IPS-20b (cell line): ENCODE measurements at regions not wholly inside any gene's neighbourhood (a gene's known extent, or its start where the extent isn't known, plus 50 kb on each side); places are given as distances from the start of the nearest gene placed in this dataset.

ENCODE experiments used
- H3K27ac ChIP-seq: one replicate; pipeline ENCODE4 v1.5.1; 2013; ENCODE audit warnings: low read length
- H3K27me3 ChIP-seq: 2 replicates; pipeline ENCODE4 v1.6.1; 2013; ENCODE audit warnings: mild to moderate bottlenecking, low read length, inconsistent platforms; ENCODE audit not compliant: insufficient read depth
- H3K36me3 ChIP-seq: 2 replicates; pipeline ENCODE4 v1.6.1; 2013; ENCODE audit warnings: low read depth, mild to moderate bottlenecking, inconsistent platforms, low read length, moderate library complexity; ENCODE audit not compliant: insufficient read depth
- H3K4me1 ChIP-seq: 2 replicates; pipeline ENCODE4 v1.6.1; 2013; ENCODE audit warnings: mild to moderate bottlenecking, control low read depth, inconsistent platforms, low read length, moderate library complexity; ENCODE audit not compliant: insufficient read depth
- H3K4me3 ChIP-seq: 2 replicates; pipeline ENCODE4 v1.5.1; 2013; ENCODE audit warnings: mild to moderate bottlenecking, low read length, inconsistent platforms
- H3K9ac ChIP-seq: 2 replicates; pipeline ENCODE4 v1.6.1; 2013; ENCODE audit warnings: low read depth, mild to moderate bottlenecking, inconsistent platforms, low read length, moderate library complexity
- H3K9me3 ChIP-seq: 2 replicates; pipeline ENCODE4 v1.6.1; 2013; ENCODE audit warnings: mild to moderate bottlenecking, low read depth, low read length, inconsistent platforms; ENCODE audit not compliant: insufficient read depth

DNA sequence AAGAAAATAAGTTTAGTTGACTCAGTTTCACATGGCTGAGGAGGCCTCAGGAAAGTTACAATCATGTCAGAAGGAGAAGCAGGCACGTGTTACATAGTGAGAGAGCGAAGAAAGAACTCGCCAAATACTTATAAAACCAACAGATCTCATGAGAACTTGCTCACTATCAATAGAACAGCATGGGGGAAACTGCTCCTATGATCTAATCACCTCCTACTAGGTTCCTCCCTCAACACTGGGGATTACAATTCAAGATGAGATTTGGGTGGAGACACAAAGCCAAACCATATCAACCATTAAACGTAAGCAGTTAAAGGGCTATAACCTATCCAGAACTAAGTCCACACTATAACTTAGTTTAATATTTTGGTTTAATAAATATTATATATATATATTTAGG lies 113.8 kb upstream of the ADGRL3 start:
- H3K9ac ChIP-seq: no peak overlapping the region
- H3K27me3 ChIP-seq: no peaks in the 10 kb centered on the region
- no peak overlapping the region for H3K27ac ChIP-seq
- no peaks in the 10 kb centered on the region for H3K4me1 ChIP-seq
- H3K36me3 ChIP-seq: no peaks in the 10 kb centered on the region
- H3K4me3 ChIP-seq: no peak overlapping the region
- H3K9me3 ChIP-seq: no peaks in the 10 kb centered on the region

GRCh38 chr4:61086979-61087378 lies 113.1 kb upstream of the ADGRL3 start:
- no peak overlapping the region for H3K9ac ChIP-seq
- no peaks in the 10 kb centered on the region for H3K9me3 ChIP-seq
- H3K4me1 ChIP-seq: no peaks in the 10 kb centered on the region
- H3K27me3 ChIP-seq: no peaks in the 10 kb centered on the region
- H3K36me3 ChIP-seq: no peaks in the 10 kb centered on the region
- no peak overlapping the region for H3K4me3 ChIP-seq
- no peak overlapping the region for H3K27ac ChIP-seq

- Histone ChIP-seq H3K27ac (no peak overlapping the region), H3K36me3 (no peaks in the 10 kb centered on the region), H3K27me3 (no peaks in the 10 kb centered on the region), H3K4me3 (no peak overlapping the region), H3K4me1 (no peaks in the 10 kb centered on the region), H3K9ac (no peak overlapping the region), H3K9me3 (no peaks in the 10 kb centered on the region)
Observed at GRCh38 chr4:61094854-61095598, 105.1 kb upstream of the ADGRL3 start.

DNA sequence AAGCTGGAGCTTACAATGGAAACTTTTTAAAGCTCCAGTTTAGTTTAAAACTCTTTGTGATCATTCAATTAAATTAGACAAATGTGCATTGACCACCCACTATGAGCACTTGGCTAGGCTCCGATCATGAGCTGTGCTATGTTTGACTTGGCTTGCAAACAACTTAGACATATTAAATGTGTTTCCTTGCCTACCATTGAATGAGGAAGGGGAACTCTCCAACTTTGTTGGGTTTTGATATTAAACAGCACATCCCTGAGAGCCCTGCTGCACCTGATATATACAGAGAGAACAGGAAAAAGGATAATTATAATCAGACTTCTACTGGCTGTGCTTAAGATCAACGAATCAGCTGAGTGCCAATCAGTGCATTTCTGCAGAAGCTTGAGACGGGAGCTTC lies 71.4 kb upstream of the ADGRL3 start:
- Histone ChIP-seq H3K9me3 (no peaks in the 10 kb centered on the region), H3K4me3 (no peak overlapping the region), H3K36me3 (no peaks in the 10 kb centered on the region)

DNA sequence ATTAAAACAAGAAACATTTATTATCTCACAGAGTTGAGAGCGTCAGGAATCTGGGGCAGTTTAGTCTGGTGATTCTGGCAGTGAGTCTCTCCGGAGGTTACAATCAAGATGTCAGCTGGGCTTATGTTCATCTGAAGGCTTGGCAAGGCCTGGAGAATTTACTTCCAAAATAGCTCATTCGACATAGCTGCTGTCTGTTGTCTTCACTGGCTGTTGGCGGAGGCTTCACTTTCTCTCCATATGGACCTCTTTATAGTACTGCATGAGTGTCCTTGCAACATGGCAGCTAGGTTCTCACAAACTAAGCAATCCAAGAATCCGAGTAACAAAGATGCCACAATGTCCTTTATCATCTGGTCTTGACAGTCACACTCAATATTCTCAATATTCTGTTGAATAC lies 70.2 kb upstream of the ADGRL3 start:
- no peak overlapping the region for H3K27ac ChIP-seq
- no peaks in the 10 kb centered on the region for H3K36me3 ChIP-seq
- no peaks in the 10 kb centered on the region for H3K4me1 ChIP-seq
- no peaks in the 10 kb centered on the region for H3K27me3 ChIP-seq
- H3K4me3 ChIP-seq: no peak overlapping the region
- H3K9me3 ChIP-seq: no peaks in the 10 kb centered on the region
- no peak overlapping the region for H3K9ac ChIP-seq

More for the DNA sequence above, 71.4 kb upstream of the ADGRL3 start:
- Histone ChIP-seq H3K27me3 (no peaks in the 10 kb centered on the region), H3K4me1 (no peaks in the 10 kb centered on the region), H3K9ac (no peak overlapping the region), H3K27ac (no peak overlapping the region)

GRCh38 chr4:61143461-61143860 lies 56.7 kb upstream of the ADGRL3 start:
- H3K9ac ChIP-seq: no peak overlapping the region

GRCh38 chr4:61149278-61149677 lies 50.8 kb upstream of the ADGRL3 start:
- Histone ChIP-seq H3K9ac (no peak overlapping the region), H3K27ac (no peak overlapping the region), H3K27me3 (no peaks in the 10 kb centered on the region), H3K36me3 (no peaks in the 10 kb centered on the region), H3K9me3 (no peaks in the 10 kb centered on the region), H3K4me1 (no peaks in the 10 kb centered on the region), H3K4me3 (no peak overlapping the region)

More at GRCh38 chr4:61143461-61143860, 56.7 kb upstream of the ADGRL3 start:
- Histone ChIP-seq H3K9me3 (no peaks in the 10 kb centered on the region), H3K36me3 (no peaks in the 10 kb centered on the region), H3K4me1 (no peaks in the 10 kb centered on the region), H3K4me3 (no peak overlapping the region), H3K27me3 (no peaks in the 10 kb centered on the region), H3K27ac (no peak overlapping the region)
